Fibroblast of gingiva (primary cell): ENCODE measurements at regions not wholly inside any gene's neighbourhood (a gene's known extent, or its start where the extent isn't known, plus 50 kb on each side); places are given as distances from the start of the nearest gene placed in this dataset.

Experiments used
- DNase-seq: peaks from one replicate; pipeline ENCODE4 v3.0.0-alpha.2; 2011; ENCODE audit warnings: low read depth

DNA sequence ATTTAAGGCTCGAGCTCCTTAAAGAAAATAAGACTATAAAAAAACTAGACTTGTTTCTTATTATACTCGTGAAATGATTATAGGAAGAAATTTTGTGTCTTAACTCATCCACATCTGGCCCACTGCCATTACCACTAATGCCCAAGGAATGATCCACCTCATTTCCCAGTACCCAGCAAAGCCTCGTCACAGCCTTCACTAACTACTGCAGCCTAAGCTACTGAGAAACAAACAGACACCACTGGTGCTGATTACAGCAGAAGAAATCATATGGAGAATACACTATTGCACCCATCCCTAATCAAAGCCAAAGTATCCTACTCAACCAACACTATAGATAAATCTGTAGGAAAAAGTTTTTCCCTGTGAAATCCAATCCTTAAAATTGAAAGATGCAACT lies 205.3 kb upstream of the NAV3 start:
- DNase-seq: peak; percentile 95

DNA sequence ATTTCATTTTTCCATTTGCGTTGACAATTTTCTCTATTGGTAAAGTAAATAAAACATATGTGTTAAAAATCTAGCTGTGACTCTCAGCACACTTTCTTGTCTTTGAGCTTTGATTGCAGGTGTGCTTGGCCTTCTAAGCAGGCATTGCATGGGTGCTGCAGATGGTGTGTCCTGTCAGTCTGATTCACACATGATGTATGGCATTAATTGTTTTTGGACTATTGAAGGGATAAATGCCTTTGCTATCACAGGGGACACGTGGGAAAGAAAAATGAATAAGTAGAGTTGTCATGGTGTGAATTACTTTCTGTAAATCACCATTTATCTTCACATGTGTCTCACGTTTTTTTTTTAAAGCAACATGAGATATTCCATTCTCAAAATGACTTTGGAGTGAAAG lies 211.3 kb upstream of the NAV3 start:
- no peak for DNase-seq

- DNase-seq: no peak
These were observed 212.9 kb upstream of the NAV3 start for GRCh38 chr12:77617818-77618217.

GRCh38 chr12:77615332-77615731 lies 215.4 kb upstream of the NAV3 start:
- no peak for DNase-seq

DNA sequence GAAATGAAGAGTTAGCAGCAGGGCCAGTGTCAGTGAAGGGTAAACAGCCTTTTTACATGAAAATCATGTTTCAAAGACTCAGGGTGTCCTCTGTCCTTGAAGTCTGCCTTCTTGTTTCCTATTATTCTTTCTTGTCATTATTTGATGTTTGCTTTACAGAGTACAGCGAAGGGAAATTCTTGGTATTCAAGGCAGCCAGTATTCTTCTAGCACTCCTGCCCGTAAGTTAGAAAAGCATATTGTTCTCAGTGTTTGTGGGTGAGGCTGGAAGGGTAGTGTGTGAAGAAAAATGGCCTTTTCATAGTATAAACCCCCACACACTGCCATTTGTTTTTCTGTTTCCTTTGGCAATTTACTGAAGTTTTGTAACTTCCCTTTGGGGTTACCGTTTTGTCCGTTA lies 217.3 kb upstream of the NAV3 start:
- DNase-seq: no peak

DNA sequence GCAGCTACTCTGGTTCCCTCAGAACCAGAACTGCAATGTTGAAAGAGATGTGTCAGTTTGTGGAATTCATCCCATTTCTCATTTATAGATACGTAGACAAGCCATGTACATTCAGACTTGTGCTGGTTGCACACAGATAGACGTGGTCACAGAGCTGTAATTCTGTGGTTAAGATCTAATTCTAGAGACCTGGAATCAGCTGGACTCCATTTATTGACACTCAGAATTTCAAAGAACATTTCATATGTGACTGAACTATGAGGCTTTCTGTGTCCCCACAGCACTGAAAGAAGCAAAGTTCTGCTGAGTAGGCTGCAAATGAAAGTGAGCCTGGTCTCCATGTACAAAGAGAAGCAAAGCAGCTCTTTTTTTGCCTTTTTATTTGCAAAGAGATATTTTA lies 220.2 kb upstream of the NAV3 start:
- DNase-seq: no peak

GRCh38 chr12:77609016-77609415 lies 221.7 kb upstream of the NAV3 start:
- DNase-seq: no peak

- DNase-seq: peak; percentile 51
These were observed 222.3 kb upstream of the NAV3 start for GRCh38 chr12:77608271-77608824.

DNA sequence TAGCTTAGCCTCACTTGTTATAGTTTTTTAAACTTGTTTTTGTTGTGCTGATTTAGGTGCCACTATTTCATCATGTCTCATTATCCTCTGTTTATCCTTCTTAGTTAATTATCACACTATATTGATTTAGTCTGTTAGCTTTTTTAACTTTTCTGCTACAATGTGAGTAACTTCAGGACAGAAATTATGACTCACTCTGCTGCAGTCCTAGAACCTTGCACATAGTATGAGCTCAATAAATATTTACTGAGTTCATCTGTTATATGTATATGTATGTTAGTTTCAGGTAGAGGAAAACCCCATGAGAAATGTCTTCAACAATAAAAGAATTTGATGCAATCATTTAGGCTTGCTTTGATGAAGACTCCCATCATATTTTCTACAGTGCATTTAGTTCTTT lies 224.3 kb upstream of the NAV3 start:
- DNase-seq: no peak

DNA sequence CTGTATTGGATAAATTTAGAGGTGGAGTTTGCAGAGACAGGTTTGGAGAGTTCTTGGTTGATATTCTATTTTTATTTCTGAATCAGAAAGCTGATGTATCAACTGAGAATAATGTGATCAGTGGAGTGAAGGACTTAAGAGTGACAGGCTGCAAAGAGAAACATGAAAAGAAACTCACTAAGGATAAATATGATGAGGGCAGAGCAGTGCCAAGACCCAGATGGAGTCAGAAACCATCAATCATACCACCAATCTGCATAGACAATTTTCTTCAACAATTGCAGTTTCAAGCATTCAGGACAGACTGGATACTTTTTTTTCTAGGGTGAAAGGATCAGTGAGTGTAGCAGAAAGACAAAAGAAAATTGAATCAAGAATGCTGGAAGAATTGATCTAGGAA lies 226.7 kb upstream of the NAV3 start:
- DNase-seq: no peak

DNA sequence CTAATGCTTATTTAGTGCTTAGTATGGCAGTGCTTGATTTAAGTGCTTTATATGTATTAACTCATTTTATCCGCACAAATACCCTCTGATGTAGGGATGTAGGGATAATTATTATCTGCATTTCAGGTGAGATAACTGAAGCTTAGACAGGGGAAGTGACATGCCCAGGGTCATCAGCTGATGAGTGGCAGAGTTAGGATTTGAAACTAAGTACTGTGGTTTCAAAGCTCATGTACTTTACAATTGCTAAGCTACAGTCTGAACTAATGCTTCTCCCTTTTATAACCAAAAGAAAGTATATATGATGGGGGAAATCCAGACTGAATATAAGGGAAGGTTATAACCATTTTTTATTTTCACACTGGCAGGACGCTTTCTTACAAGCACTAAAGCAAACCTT lies 229.6 kb upstream of the NAV3 start:
- DNase-seq: no peak

GRCh38 chr12:77600468-77600843 lies 230.2 kb upstream of the NAV3 start:
- DNase-seq: no peak

DNA sequence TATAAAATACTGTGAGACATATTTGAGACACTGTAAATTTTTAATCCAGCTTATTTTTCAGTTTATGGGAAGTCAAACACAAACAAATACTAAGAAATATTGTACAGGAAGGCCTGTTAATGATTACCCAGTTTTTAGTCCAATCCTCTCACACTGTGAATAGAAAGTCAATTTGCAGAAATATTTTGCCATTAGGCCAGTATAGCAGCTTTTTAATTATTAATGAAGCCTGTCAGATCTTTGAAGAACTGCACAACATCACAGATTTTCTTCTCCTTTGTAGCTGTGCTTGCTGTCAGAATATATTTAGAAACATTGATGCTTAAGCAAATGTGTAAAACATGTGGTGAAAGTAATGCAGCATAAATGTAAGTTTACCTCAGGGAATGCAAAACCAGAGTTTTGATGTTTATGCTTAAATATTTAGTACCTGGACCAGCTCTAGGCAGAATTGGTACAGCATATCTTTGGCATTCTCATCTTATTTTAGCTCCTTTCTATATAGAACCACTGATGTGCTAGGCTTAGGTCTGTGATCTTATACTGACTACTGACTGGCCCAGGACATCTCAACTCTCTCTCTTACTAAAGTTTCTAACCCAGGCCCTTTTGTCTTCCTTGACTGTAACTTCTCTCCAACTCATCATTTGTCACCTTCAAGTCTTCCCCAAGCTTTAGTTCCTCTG lies 230.8 kb upstream of the NAV3 start:
- no peak for DNase-seq

GRCh38 chr12:77594366-77594765 lies 236.3 kb upstream of the NAV3 start:
- DNase-seq: peak; percentile 42

DNA sequence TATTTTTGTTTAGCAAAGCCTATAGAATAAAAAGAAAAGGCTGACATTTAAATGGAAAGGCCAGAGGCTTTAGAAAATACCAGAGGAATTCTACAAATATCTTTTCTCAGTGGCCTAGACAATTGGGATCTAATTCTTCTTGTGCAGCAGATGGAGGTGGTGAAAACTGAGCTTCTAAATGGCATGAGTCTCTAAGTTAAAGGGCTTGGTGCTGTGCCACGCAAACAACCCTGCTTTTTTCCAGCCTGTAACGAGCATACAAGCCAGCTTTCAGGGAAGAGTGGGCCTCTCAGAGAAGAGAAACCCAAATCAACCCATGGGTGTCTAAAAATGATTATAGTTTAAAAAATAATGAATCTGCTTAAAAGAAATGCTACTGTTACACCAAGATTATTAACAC lies 237.9 kb upstream of the NAV3 start:
- peak; percentile 11 for DNase-seq

DNA sequence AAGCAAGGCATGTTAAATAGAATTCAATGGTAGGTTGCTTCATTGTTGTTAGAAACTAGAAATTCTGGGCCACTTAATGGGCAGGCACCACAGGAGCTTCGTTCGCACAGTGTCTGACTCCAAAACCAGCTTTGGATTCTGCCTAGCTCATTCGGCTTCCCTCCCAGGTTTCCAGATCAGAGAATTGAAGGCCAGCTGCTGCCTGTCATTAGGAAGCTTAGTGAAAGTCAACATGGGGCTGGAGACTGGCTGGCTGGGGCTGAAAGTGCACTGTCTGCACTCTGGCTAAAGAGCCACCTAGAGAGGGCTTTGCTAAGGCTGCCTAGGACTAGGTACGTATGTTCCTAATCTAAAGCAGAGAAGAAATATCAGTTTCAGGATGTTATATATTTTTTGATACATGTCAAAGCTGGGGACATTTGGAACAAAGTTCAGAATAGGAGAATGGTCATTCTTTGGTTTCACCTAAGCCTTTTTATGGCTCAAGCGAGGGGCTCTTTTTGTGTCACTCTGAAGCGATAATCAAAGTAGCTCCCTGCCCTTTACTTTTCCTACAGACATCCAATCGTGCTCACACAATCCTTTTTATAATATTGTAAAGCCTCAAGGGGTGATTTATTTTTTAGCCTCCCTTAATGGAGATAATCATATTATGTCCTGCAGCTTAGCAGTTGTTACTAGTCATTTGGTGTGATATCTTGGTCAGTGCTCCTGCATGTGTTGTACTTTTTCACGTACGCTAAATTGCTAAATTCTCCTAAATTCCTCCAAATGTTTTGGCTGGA lies 238.5 kb upstream of the NAV3 start:
- no peak for DNase-seq

- no peak for DNase-seq
These were observed 240.4 kb upstream of the NAV3 start for GRCh38 chr12:77590306-77590705.

GRCh38 chr12:77584860-77585259 lies 245.8 kb upstream of the NAV3 start:
- no peak for DNase-seq

DNA sequence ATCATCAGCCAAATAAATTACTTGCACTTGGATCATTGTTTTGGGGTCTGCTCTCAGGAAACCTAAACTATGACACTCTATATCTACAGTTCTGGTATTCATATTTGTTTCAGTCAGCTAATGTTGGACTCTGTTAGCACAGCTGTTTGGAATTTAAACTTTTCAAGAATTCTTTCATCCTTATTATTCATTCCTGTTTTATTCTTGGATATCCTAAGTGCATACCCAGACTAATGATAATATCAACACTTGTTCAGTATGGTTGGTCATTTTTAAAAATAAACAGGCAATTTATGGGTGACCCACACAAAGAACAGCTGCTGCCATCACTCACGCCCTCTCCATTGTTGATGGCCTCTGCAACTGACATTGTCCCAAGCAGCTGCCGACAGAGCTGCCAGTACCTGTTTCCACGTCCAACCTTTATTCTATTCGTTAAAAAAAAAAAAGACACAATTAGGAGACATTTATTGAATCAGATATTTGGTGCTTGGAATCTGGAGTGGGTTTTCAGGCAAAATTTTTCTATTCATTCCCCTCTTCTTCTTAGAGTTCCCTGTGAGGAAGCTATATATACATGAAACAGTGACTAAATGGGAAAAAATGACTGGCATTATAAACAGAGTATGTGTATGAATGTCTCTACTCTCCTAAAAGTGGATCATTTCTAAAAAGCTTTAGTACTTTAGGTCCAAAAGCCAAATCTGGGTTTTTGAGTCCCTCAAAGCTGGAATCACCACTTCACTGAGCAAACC lies 252.1 kb upstream of the NAV3 start:
- no peak for DNase-seq

- no peak for DNase-seq
These were observed 252.9 kb upstream of the NAV3 start for GRCh38 chr12:77577791-77578190.

DNA sequence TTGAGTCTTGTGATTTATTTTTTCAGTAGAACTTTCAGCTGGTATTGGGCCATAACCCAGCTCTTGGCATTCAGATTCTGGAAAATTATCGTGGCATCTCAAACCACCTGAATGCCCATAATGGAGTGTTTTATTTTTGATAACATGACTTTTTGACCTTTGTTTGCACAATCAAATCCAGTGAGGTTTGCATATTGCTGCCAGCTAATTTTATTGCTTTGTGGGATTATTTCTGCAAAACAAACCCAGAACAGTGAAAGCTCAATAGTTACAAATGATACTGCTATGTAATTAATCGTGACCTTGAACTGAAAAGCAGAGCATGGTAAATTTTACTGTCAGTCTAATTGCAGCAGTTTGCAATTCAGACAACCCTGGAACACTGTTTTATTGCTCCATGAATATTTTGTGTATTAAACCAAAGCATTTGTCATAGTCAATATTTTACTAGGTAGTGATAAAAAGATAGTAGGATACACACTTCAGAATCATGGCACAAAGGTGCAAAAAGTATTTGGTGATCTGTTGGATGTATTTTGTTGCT lies 255.2 kb upstream of the NAV3 start:
- DNase-seq: no peak

DNA sequence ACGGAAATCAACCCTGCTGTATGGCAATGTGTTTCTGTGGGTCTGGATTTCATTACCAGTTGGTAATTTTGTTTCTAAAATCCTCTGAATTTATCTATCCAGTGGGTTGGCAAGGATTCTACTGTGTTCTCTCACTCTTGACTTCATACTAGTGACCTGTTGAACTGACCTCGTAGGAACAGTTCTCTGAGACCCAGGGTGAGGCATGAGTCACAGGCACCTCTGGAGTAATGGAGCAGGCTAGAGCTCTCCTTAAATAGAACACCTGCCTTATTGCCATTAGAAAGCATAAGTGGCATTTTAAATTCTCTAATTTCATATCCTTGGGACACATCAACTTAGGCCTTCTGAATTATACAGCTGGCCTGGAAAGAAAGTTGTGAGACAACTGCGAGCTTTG lies 258.3 kb upstream of the NAV3 start:
- DNase-seq: peak; percentile 4

DNA sequence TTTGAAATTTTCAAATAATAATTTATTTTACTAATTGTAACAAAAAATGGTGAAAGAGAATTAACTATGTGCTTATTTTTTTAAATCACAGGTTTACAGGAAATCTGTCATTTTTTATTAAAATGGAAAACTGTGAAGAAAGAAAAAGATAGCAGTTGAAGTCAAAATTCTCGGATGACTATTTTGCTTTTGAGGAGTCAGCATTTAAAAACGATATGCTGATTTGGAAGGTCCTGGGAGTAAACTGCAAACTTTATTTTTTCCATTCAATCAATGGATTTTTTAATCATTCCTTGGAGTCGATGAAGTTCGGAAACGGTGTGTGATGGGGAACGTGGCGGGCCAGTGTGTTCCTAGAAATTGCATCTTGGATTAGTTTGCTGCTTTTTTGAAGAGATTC lies 258.9 kb upstream of the NAV3 start:
- DNase-seq: no peak
